ENCODE measurements at regions not wholly inside any gene's neighbourhood (a gene's known extent, or its start where the extent isn't known, plus 50 kb on each side); places are given as distances from the start of the nearest gene placed in this dataset.

DNA sequence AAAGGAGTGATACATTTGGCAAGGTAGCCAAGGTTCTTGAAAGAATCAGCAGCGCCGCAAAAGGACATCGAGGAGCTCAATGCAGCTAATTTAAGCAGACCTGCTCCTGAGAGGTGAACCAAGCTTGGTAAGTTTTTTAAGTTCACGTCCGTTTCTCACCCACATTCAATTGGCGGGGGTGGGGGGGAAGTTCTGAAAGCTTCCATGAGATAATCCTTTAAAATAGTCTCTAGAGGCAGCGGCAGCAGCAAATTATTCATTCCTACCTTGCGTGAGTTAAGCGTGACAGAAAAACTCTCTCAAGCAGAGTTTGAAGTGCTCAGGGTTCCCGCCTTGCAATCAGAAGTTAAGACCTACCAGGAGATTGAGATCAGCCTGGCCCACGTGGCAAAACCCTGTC, 97.3 kb upstream of the NHSL1 start:
- Histone ChIP-seq H2AFZ (ENCODE audit: low read length) (no peak overlapping the region), H3K4me1 (ENCODE audit: insufficient read depth, low read length) (peaks cover 73% of the 10 kb centered on the region), H4K20me1 (ENCODE audit: insufficient read depth, low read length) (no peaks in the 10 kb centered on the region), H3K4me2 (ENCODE audit: low read depth, low read length) (no peak overlapping the region), H3K27me3 (ENCODE audit: control insufficient read depth in 1 of 2, insufficient read depth in 2 of 2, low read length in 2 of 2) (no peaks in the 10 kb centered on the region), H3K36me3 (replicated peaks in 1 of 2; ENCODE audit: control insufficient read depth in 1 of 2, insufficient read depth in 2 of 2, low read length in 2 of 2) (no peaks in the 10 kb centered on the region), H3K27ac (ENCODE audit: extremely low read length, insufficient read depth, low read length) (no peak overlapping the region), H3K9me3 (ENCODE audit: low read length) (no peaks in the 10 kb centered on the region), H3K9ac (ENCODE audit: insufficient read depth, low read depth, low read length) (no peak overlapping the region), H3K4me3 (replicated peaks in 1 of 3; ENCODE audit: insufficient read depth in 1 of 3, low read depth in 2 of 3, low read length in 3 of 3) (no peak overlapping the region), H3K79me2 (ENCODE audit: insufficient read depth, low read length) (no peaks in the 10 kb centered on the region)
- ChIA-PET POLR2A (no interaction called here), CTCF (ENCODE audit: low intra/inter-chr PET ratio, low total read pairs) (no interaction called here)
- no peak for FAIRE-seq
- TF ChIP-seq PHF5A (CRISPR knock-in tag; IDR thresholded peaks at IDR 0.05; ENCODE audit: low read depth, unreplicated experiment) = no peak
- TF ChIP-seq HOXD1 (CRISPR knock-in tag; IDR thresholded peaks at IDR 0.05) = no peak
- TF ChIP-seq, protein P1, sequence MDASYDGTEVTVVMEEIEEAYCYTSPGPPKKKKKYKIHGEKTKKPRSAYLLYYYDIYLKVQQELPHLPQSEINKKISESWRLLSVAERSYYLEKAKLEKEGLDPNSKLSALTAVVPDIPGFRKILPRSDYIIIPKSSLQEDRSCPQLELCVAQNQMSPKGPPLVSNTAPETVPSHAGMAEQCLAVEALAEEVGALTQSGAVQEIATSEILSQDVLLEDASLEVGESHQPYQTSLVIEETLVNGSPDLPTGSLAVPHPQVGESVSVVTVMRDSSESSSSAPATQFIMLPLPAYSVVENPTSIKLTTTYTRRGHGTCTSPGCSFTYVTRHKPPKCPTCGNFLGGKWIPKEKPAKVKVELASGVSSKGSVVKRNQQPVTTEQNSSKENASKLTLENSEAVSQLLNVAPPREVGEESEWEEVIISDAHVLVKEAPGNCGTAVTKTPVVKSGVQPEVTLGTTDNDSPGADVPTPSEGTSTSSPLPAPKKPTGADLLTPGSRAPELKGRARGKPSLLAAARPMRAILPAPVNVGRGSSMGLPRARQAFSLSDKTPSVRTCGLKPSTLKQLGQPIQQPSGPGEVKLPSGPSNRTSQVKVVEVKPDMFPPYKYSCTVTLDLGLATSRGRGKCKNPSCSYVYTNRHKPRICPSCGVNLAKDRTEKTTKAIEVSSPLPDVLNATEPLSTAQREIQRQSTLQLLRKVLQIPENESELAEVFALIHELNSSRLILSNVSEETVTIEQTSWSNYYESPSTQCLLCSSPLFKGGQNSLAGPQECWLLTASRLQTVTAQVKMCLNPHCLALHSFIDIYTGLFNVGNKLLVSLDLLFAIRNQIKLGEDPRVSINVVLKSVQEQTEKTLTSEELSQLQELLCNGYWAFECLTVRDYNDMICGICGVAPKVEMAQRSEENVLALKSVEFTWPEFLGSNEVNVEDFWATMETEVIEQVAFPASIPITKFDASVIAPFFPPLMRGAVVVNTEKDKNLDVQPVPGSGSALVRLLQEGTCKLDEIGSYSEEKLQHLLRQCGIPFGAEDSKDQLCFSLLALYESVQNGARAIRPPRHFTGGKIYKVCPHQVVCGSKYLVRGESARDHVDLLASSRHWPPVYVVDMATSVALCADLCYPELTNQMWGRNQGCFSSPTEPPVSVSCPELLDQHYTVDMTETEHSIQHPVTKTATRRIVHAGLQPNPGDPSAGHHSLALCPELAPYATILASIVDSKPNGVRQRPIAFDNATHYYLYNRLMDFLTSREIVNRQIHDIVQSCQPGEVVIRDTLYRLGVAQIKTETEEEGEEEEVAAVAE (CRISPR knock-in tag; IDR thresholded peaks at IDR 0.05; ENCODE audit: borderline replicate concordance) = no peak
- TF ChIP-seq, protein P2, sequence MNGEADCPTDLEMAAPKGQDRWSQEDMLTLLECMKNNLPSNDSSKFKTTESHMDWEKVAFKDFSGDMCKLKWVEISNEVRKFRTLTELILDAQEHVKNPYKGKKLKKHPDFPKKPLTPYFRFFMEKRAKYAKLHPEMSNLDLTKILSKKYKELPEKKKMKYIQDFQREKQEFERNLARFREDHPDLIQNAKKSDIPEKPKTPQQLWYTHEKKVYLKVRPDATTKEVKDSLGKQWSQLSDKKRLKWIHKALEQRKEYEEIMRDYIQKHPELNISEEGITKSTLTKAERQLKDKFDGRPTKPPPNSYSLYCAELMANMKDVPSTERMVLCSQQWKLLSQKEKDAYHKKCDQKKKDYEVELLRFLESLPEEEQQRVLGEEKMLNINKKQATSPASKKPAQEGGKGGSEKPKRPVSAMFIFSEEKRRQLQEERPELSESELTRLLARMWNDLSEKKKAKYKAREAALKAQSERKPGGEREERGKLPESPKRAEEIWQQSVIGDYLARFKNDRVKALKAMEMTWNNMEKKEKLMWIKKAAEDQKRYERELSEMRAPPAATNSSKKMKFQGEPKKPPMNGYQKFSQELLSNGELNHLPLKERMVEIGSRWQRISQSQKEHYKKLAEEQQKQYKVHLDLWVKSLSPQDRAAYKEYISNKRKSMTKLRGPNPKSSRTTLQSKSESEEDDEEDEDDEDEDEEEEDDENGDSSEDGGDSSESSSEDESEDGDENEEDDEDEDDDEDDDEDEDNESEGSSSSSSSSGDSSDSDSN (CRISPR knock-in tag; IDR thresholded peaks at IDR 0.05) = no peak
- no peak for TF ChIP-seq SRF (IDR thresholded peaks at IDR 0.05; ENCODE audit: low read depth, low read length)
- no peak for TF ChIP-seq CREM (IDR thresholded peaks at IDR 0.05)
- no peak for TF ChIP-seq CREM (CRISPR knock-in tag; IDR thresholded peaks at IDR 0.05)
- no peak for TF ChIP-seq SALL1 (CRISPR knock-in tag; IDR thresholded peaks at IDR 0.05)
- TF ChIP-seq CAMTA2 (CRISPR knock-in tag; IDR thresholded peaks at IDR 0.05; ENCODE audit: borderline replicate concordance) = no peak
- DNase-seq (ENCODE audit: low spot score) = no peak
- BruUV-seq (replicated peaks) = no TSS peak
- 93% methylated on average over 11 of the region's 11 CpGs for WGBS (ENCODE audit: low lambda C conversion rate)
- ATAC-seq = no peak
- in situ Hi-C loops (cut with HindIII; ENCODE audit: extremely low pct_ligation_motif_present, low pct_unique_long_range_greater_than_20kb) = loop anchor here (25.0 kb wide), 2 partner anchors 309 to 766 kb away; partner anchors contain the start of gene CITED2
- intact Hi-C loops (cut with micrococcal nuclease; ENCODE audit: unreplicated experiment) = no loop called here
